ENCODE measurements at regions not wholly inside any gene's neighbourhood (a gene's known extent, or its start where the extent isn't known, plus 50 kb on each side); places are given as distances from the start of the nearest gene placed in this dataset.

GRCh38 chr18:60691061-60691460, 318.5 kb upstream of the MC4R start:
- H3K4me3 ChIP-seq (ENCODE audit: low read length), result no peak overlapping the region
- H3K36me3 ChIP-seq (ENCODE audit: insufficient read depth, low read length), result no peaks in the 10 kb centered on the region
- H3K9me3 ChIP-seq (ENCODE audit: insufficient read depth, low read depth, low read length), result no peaks in the 10 kb centered on the region
- no peak overlapping the region for H3K27ac ChIP-seq (ENCODE audit: low read depth, low read length)
- H3K27me3 ChIP-seq (ENCODE audit: insufficient read depth, low read length), result no peaks in the 10 kb centered on the region
- no peaks in the 10 kb centered on the region for H3K4me1 ChIP-seq (ENCODE audit: insufficient read depth, low read length)
- H3K9ac ChIP-seq (ENCODE audit: low read depth, low read length), result no peak overlapping the region

DNA sequence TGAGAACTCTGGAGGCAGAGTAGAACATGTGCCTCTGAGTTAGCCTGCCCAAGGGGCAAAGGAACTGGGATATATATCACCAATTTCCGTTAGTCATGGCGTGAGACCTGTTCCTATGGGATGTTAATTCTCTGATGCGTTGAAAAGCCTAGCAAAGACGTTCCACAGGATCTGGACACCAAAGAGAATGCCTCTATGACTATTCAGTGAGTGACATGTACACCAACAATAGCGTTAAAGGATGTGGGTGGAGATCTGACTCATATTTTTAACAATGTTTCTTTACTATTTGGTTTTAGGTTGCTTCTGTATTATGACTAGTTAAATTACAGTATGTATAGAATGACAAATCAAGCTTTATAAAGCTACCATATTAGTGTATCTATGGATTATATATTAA, 320.9 kb upstream of the MC4R start:
- WGBS, result 94% methylated on average over 5 of the region's 5 CpGs
- Histone ChIP-seq H3K4me1 (ENCODE audit: insufficient read depth, low read length) (no peaks in the 10 kb centered on the region), H3K27ac (ENCODE audit: low read depth, low read length) (no peak overlapping the region), H3K9me3 (ENCODE audit: insufficient read depth, low read depth, low read length) (no peaks in the 10 kb centered on the region), H3K36me3 (ENCODE audit: insufficient read depth, low read length) (no peaks in the 10 kb centered on the region), H3K4me3 (ENCODE audit: low read length) (no peak overlapping the region), H3K27me3 (ENCODE audit: insufficient read depth, low read length) (no peaks in the 10 kb centered on the region), H3K9ac (ENCODE audit: low read depth, low read length) (no peak overlapping the region)

DNA sequence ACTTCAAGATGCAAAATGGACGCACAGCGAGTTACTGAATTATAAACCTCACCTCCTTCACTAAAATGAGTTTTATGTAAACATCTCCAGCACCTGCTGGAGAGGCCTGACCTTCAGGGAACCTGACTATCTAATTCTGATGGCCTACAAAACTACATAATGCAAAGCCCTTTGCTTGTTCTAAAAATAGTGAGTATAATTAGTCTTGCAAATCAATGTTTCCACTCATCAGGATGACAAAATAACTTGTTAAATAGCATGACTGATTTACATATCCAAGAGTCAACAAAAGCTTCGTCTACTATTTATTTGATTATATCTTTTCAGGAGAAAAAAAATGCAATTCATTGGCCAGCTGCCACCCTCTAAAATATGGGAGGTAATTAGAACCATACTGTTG, 326.3 kb upstream of the MC4R start:
- Histone ChIP-seq H3K36me3 (ENCODE audit: insufficient read depth, low read length) (no peaks in the 10 kb centered on the region), H3K4me3 (ENCODE audit: low read length) (no peak overlapping the region), H3K9me3 (ENCODE audit: insufficient read depth, low read depth, low read length) (no peaks in the 10 kb centered on the region), H3K27ac (ENCODE audit: low read depth, low read length) (no peak overlapping the region), H3K27me3 (ENCODE audit: insufficient read depth, low read length) (no peaks in the 10 kb centered on the region), H3K9ac (ENCODE audit: low read depth, low read length) (no peak overlapping the region), H3K4me1 (ENCODE audit: insufficient read depth, low read length) (no peaks in the 10 kb centered on the region)
- WGBS, result 96% methylated on average over 2 of the region's 3 CpGs

DNA sequence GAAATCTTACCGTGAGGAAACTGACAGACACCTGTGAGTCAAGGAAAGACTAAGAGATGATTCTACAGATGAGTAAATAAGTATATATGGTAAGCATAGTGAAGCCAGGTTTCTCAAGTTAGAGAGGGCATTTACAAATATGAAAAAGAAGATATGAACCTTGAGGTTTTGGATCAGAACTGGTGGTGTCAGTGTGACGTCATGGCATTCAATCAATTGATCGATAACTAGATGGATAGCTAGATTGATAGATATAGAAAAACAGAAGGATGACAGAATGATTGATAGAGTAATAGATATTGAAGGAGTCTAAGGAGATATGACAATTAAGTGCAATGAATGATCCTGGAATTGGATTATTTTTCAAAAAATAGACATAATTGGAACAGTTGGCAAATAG, 350.2 kb upstream of the MC4R start:
- WGBS, result 93% methylated on average over 3 of the region's 3 CpGs

DNA sequence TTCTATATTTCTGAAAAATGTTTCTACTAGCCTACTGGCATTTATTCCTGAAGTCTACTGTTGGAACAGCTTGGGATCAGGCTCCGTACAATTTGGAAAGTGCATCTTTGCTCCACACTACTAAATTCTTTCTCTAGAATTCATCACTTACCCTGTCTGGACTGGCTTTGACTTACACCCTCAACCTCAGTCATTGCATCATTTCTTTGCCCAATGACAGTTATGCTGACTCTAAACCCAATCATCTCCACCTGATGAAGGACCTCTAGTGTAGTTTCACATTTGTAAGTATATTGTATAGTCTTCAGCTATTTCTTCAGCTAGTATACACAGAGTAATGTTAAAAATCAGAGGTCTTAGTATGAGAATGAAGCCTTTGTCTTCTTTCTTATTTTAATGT, 359.6 kb upstream of the MC4R start:
- Histone ChIP-seq H3K27me3 (ENCODE audit: insufficient read depth, low read length) (no peaks in the 10 kb centered on the region), H3K27ac (ENCODE audit: low read depth, low read length) (no peak overlapping the region)
- 93% methylated on average over 1 of the region's 1 CpG for WGBS

More for the DNA sequence above, 350.2 kb upstream of the MC4R start:
- Histone ChIP-seq H3K9me3 (ENCODE audit: insufficient read depth, low read depth, low read length) (no peaks in the 10 kb centered on the region), H3K4me1 (ENCODE audit: insufficient read depth, low read length) (no peaks in the 10 kb centered on the region), H3K9ac (ENCODE audit: low read depth, low read length) (no peak overlapping the region), H3K36me3 (ENCODE audit: insufficient read depth, low read length) (no peaks in the 10 kb centered on the region), H3K27me3 (ENCODE audit: insufficient read depth, low read length) (no peaks in the 10 kb centered on the region), H3K27ac (ENCODE audit: low read depth, low read length) (no peak overlapping the region), H3K4me3 (ENCODE audit: low read length) (no peak overlapping the region)

DNA sequence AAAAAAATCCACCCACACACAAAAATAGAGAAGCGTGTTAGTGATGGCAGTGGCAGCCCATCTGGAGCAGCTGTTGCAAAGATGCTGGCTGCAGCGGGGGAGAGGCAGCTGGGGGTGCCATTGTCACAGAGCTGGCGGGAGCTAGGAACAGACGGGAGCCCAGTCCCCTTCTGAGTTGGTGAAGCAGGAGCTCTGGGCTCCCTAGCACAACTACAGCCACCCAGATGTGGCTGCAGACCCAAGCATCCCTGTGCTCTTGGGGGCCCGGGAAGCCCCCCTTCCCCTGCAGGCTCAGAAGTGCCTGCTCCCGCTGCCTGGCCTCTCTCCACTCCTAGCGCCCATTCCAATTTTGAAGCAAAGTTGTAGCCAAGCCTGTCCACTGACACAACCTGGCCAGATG, 366.6 kb upstream of the MC4R start:
- Histone ChIP-seq H3K9me3 (ENCODE audit: insufficient read depth, low read depth, low read length) (no peaks in the 10 kb centered on the region), H3K27me3 (ENCODE audit: insufficient read depth, low read length) (no peaks in the 10 kb centered on the region), H3K27ac (ENCODE audit: low read depth, low read length) (no peak overlapping the region), H3K4me3 (ENCODE audit: low read length) (no peak overlapping the region), H3K36me3 (ENCODE audit: insufficient read depth, low read length) (no peaks in the 10 kb centered on the region), H3K9ac (ENCODE audit: low read depth, low read length) (no peak overlapping the region), H3K4me1 (ENCODE audit: insufficient read depth, low read length) (no peaks in the 10 kb centered on the region)
- 97% methylated on average over 7 of the region's 7 CpGs for WGBS

More for the DNA sequence above, 359.6 kb upstream of the MC4R start:
- Histone ChIP-seq H3K4me3 (ENCODE audit: low read length) (no peak overlapping the region), H3K4me1 (ENCODE audit: insufficient read depth, low read length) (no peaks in the 10 kb centered on the region), H3K36me3 (ENCODE audit: insufficient read depth, low read length) (no peaks in the 10 kb centered on the region), H3K9ac (ENCODE audit: low read depth, low read length) (no peak overlapping the region), H3K9me3 (ENCODE audit: insufficient read depth, low read depth, low read length) (no peaks in the 10 kb centered on the region)

- no peaks in the 10 kb centered on the region for H3K27me3 ChIP-seq (ENCODE audit: insufficient read depth, low read length)
- H3K4me3 ChIP-seq (ENCODE audit: low read length), result no peak overlapping the region
- WGBS, result 92% methylated on average over 8 of the region's 8 CpGs
- no peaks in the 10 kb centered on the region for H3K9me3 ChIP-seq (ENCODE audit: insufficient read depth, low read depth, low read length)
- no peaks in the 10 kb centered on the region for H3K36me3 ChIP-seq (ENCODE audit: insufficient read depth, low read length)
- H3K9ac ChIP-seq (ENCODE audit: low read depth, low read length), result no peak overlapping the region
- no peaks in the 10 kb centered on the region for H3K4me1 ChIP-seq (ENCODE audit: insufficient read depth, low read length)
- no peak overlapping the region for H3K27ac ChIP-seq (ENCODE audit: low read depth, low read length)
Observed at GRCh38 chr18:60740313-60740712, 367.7 kb upstream of the MC4R start.

GRCh38 chr18:60746491-60746890, 373.9 kb upstream of the MC4R start:
- no peak overlapping the region for H3K9ac ChIP-seq (ENCODE audit: low read depth, low read length)
- no peak overlapping the region for H3K4me3 ChIP-seq (ENCODE audit: low read length)
- H3K36me3 ChIP-seq (ENCODE audit: insufficient read depth, low read length), result no peaks in the 10 kb centered on the region
- H3K4me1 ChIP-seq (ENCODE audit: insufficient read depth, low read length), result no peaks in the 10 kb centered on the region
- no peak overlapping the region for H3K27ac ChIP-seq (ENCODE audit: low read depth, low read length)
- no peaks in the 10 kb centered on the region for H3K27me3 ChIP-seq (ENCODE audit: insufficient read depth, low read length)
- H3K9me3 ChIP-seq (ENCODE audit: insufficient read depth, low read depth, low read length), result no peaks in the 10 kb centered on the region

- Histone ChIP-seq H3K36me3 (ENCODE audit: insufficient read depth, low read length) (no peaks in the 10 kb centered on the region), H3K27me3 (ENCODE audit: insufficient read depth, low read length) (no peaks in the 10 kb centered on the region), H3K27ac (ENCODE audit: low read depth, low read length) (no peak overlapping the region), H3K4me3 (ENCODE audit: low read length) (no peak overlapping the region), H3K9me3 (ENCODE audit: insufficient read depth, low read depth, low read length) (no peaks in the 10 kb centered on the region), H3K9ac (ENCODE audit: low read depth, low read length) (no peak overlapping the region), H3K4me1 (ENCODE audit: insufficient read depth, low read length) (no peaks in the 10 kb centered on the region)
Observed at GRCh38 chr18:60746919-60747318, 374.3 kb upstream of the MC4R start.

DNA sequence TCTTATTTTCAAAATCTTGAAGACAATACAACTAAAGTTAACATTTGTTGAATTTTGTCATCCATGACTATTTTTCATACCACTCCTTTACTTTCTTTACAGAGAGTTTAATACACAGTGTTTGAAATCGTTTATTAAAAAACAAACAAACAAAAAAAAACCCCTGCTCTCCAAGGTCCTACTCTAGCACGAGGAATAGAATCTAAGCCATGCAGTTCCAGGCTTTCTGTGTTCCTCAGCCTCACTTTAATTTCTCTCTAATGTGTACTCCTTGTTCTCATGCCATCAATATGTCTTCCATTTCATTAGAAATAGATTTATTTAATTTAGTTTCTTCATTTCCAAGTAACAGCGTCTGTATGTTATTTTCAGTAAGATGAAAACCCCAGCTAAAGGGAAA, 381.2 kb upstream of the MC4R start:
- Histone ChIP-seq H3K36me3 (ENCODE audit: insufficient read depth, low read length) (no peaks in the 10 kb centered on the region), H3K4me1 (ENCODE audit: insufficient read depth, low read length) (no peaks in the 10 kb centered on the region), H3K9ac (ENCODE audit: low read depth, low read length) (no peak overlapping the region), H3K4me3 (ENCODE audit: low read length) (no peak overlapping the region), H3K9me3 (ENCODE audit: insufficient read depth, low read depth, low read length) (no peaks in the 10 kb centered on the region), H3K27ac (ENCODE audit: low read depth, low read length) (no peak overlapping the region), H3K27me3 (ENCODE audit: insufficient read depth, low read length) (no peaks in the 10 kb centered on the region)
- 88% methylated on average over 2 of the region's 3 CpGs for WGBS

GRCh38 chr18:60754413-60755009, 381.9 kb upstream of the MC4R start:
- H3K4me1 ChIP-seq (ENCODE audit: insufficient read depth, low read length), result no peaks in the 10 kb centered on the region
- H3K9me3 ChIP-seq (ENCODE audit: insufficient read depth, low read depth, low read length), result no peaks in the 10 kb centered on the region
- no peak overlapping the region for H3K9ac ChIP-seq (ENCODE audit: low read depth, low read length)
- 89% methylated on average over 3 of the region's 4 CpGs for WGBS
- no peaks in the 10 kb centered on the region for H3K27me3 ChIP-seq (ENCODE audit: insufficient read depth, low read length)
- no peaks in the 10 kb centered on the region for H3K36me3 ChIP-seq (ENCODE audit: insufficient read depth, low read length)
- H3K4me3 ChIP-seq (ENCODE audit: low read length), result no peak overlapping the region
- no peak overlapping the region for H3K27ac ChIP-seq (ENCODE audit: low read depth, low read length)

DNA sequence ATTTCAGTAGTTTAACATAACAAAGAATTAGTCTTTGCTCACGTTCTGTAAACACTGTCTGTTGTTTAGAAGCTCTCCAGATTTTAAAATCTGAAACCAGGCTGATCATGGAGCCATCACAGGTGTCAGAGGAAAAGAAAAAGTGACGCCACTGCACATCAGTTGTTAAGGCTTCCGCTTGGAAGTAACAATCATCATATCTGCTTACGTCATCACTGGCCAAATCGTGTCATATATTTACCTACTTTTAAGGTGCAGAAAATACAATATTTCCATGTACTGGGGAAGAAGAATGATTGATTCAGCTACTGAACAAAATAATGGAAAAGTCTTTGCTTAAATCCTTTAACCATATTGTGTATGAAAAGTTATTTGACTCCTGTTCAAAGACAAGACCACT, 382.6 kb upstream of the MC4R start:
- no peaks in the 10 kb centered on the region for H3K9me3 ChIP-seq (ENCODE audit: insufficient read depth, low read depth, low read length)
- 91% methylated on average over 5 of the region's 5 CpGs for WGBS
- no peak overlapping the region for H3K4me3 ChIP-seq (ENCODE audit: low read length)
- H3K27ac ChIP-seq (ENCODE audit: low read depth, low read length), result no peak overlapping the region
- no peaks in the 10 kb centered on the region for H3K27me3 ChIP-seq (ENCODE audit: insufficient read depth, low read length)
- no peaks in the 10 kb centered on the region for H3K4me1 ChIP-seq (ENCODE audit: insufficient read depth, low read length)
- no peaks in the 10 kb centered on the region for H3K36me3 ChIP-seq (ENCODE audit: insufficient read depth, low read length)
- no peak overlapping the region for H3K9ac ChIP-seq (ENCODE audit: low read depth, low read length)
